ENCODE measurements at regions not wholly inside any gene's neighbourhood (a gene's known extent, or its start where the extent isn't known, plus 50 kb on each side); places are given as distances from the start of the nearest gene placed in this dataset.

DNA sequence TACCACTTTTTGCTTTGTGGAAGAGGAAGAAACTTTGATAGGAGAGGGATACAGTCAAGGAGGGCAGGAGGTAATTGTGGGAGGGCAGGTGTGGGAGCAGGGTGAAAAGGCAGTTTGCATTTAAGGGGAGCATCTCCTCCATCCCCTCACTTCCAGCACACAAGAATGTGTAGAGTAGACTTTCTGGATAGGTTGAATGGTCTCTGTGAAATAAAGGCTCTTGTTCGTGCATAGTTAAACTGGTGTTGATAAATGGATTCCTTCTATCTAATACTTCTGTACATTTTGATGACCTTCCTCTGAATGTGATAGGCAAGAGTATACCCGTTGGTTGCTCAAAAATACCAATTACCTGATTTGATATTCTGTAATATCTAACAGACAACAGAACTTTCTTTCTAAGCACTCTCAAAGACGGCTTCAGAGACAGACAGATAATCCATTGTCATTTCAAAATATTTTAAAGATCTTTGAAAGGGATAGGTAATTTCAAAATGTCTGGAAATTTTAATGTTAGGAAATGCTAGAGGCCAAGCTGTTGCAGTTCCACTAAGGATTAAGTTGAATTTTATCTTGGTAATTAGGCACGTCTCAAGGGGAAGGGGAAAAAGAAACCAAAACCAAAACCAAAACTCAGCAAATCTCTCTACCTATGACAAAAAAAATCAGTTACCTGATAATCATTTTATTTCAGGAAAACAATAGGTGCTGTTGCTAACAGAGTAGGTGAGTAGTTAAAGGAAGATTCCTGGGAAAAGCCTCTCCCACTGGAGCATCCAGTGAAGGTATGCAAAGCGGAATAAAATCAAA, 302.6 kb downstream of the COG6 start:
- TF ChIP-seq CTBP1 (IDR thresholded peaks at IDR 0.05; ENCODE audit: borderline replicate concordance) (no peak), TARDBP (IDR thresholded peaks at IDR 0.05) (no peak), FOXM1 (IDR thresholded peaks at IDR 0.05; ENCODE audit: borderline replicate concordance) (no peak), BHLHE40 (IDR thresholded peaks at IDR 0.05; ENCODE audit: borderline replicate concordance) (no peak)
- TF ChIP-seq, protein P1, sequence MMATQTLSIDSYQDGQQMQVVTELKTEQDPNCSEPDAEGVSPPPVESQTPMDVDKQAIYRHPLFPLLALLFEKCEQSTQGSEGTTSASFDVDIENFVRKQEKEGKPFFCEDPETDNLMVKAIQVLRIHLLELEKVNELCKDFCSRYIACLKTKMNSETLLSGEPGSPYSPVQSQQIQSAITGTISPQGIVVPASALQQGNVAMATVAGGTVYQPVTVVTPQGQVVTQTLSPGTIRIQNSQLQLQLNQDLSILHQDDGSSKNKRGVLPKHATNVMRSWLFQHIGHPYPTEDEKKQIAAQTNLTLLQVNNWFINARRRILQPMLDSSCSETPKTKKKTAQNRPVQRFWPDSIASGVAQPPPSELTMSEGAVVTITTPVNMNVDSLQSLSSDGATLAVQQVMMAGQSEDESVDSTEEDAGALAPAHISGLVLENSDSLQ (IDR thresholded peaks at IDR 0.05) = no peak
- DNase-seq (ENCODE audit: extremely low spot score) = no peak
- POLR2A ChIA-PET = no interaction called here
- CTCF ChIA-PET = no interaction called here

DNA sequence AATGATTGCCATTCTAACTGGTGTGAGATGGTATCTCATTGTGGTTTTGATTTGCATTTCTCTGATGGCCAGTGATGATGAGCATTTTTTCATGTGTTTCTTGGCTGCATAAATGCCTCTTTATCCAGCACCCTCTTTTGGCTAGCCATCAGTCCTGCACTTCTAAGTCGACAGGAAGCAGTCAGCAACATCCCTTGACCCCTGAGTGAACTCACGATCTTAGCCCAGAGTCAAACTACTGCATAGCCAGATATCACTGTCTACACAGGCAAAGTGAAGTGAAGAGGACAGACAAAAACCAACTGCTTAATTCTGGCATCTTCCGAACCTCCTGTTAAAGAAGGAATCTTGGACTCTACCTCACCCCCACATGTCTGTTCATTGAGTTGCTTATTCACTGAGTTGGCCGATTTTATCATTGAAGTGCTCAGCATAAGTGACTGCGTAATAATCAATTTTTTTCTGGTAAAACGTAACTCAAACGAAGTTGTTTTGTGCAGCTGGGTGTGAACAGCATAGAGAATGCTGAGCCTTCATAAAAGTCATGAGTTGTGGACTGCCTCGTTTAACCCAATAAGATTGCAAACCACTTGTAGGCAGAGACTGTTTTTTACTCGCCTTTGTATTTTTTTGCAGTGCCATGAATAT, 304.2 kb downstream of the COG6 start:
- DNase-seq (ENCODE audit: extremely low spot score) = no peak
- TF ChIP-seq FOXM1 (IDR thresholded peaks at IDR 0.05; ENCODE audit: borderline replicate concordance) (no peak), ZNF384 (IDR thresholded peaks at IDR 0.05) (no peak), FOXK2 (IDR thresholded peaks at IDR 0.05) (no peak), BHLHE40 (IDR thresholded peaks at IDR 0.05; ENCODE audit: borderline replicate concordance) (no peak), ELF4 (IDR thresholded peaks at IDR 0.05) (no peak), SUZ12 (IDR thresholded peaks at IDR 0.05) (no peak), LEF1 (IDR thresholded peaks at IDR 0.05; ENCODE audit: borderline replicate concordance) (no peak), NFRKB (IDR thresholded peaks at IDR 0.05) (no peak), SP1 (IDR thresholded peaks at IDR 0.05) (no peak), ARNT (IDR thresholded peaks at IDR 0.05) (no peak), HDGF (IDR thresholded peaks at IDR 0.05; ENCODE audit: borderline replicate concordance) (no peak), L3MBTL2 (conservative IDR thresholded peaks at IDR 0.05) (no peak), CTBP1 (IDR thresholded peaks at IDR 0.05; ENCODE audit: borderline replicate concordance) (no peak), FOXA1 (IDR thresholded peaks at IDR 0.05) (no peak), TARDBP (IDR thresholded peaks at IDR 0.05) (no peak)
- TF ChIP-seq, protein P1 (IDR thresholded peaks at IDR 0.05) = no peak
- POLR2A ChIA-PET = no interaction called here
- CTCF ChIA-PET = no interaction called here

DNA sequence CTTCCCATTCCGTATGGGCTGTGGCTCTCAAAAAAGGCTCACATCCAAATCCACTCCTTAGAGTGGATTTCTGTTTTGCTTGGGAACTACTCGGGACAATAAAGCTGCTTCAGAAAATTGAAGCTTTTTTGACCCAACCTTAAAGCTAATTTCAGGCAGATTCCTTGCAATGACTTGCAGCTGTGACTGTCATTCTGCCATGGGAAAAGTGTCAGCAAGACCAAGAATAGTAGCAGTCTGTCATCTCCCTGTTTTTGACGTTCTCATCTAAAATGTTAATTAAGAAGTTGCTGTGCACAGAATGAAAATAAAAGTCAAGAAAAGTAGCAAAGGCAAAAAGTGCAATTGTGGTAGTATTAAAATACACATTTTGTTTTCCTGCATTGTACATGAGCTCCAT, 304.7 kb downstream of the COG6 start:
- TF ChIP-seq L3MBTL2 (conservative IDR thresholded peaks at IDR 0.05) (no peak), NFRKB (IDR thresholded peaks at IDR 0.05) (no peak), CTBP1 (IDR thresholded peaks at IDR 0.05; ENCODE audit: borderline replicate concordance) (no peak), ZNF384 (IDR thresholded peaks at IDR 0.05) (no peak), BHLHE40 (IDR thresholded peaks at IDR 0.05; ENCODE audit: borderline replicate concordance) (no peak), FOXM1 (IDR thresholded peaks at IDR 0.05; ENCODE audit: borderline replicate concordance) (no peak), FOXA1 (IDR thresholded peaks at IDR 0.05) (no peak), FOXK2 (IDR thresholded peaks at IDR 0.05) (no peak), TARDBP (IDR thresholded peaks at IDR 0.05) (no peak)
- ChIA-PET CTCF (interaction anchor here (0.7 kb wide), 1 partner anchor 210 kb away, joined by 3 read pairs; no protein-coding TSS in a partner anchor), POLR2A (no interaction called here)
- DNase-seq (ENCODE audit: extremely low spot score) = no peak

DNA sequence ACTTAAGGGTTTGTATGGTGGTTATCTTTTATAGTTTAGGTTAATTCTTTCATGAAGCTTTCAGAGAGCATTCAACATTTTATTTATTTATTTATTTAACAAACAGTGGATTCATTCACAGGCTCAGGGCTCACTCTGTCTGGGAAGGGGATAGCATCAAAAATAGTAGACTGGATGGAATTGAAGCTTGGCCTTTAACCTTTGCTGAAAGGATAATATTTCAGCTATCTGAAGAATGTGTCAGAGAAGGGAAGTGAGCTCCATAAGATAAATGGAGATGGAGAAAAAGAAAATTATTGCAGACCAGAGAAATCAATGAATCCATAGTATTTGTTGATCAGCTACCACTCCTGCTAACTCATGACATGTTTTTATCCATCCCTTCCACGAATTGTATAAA, 305.6 kb downstream of the COG6 start:
- CTCF ChIA-PET = no interaction called here
- POLR2A ChIA-PET = no interaction called here
- DNase-seq (ENCODE audit: extremely low spot score) = no peak
- TF ChIP-seq ZNF384 (IDR thresholded peaks at IDR 0.05) (no peak), SUZ12 (IDR thresholded peaks at IDR 0.05) (no peak), FOXK2 (IDR thresholded peaks at IDR 0.05) (no peak)

DNA sequence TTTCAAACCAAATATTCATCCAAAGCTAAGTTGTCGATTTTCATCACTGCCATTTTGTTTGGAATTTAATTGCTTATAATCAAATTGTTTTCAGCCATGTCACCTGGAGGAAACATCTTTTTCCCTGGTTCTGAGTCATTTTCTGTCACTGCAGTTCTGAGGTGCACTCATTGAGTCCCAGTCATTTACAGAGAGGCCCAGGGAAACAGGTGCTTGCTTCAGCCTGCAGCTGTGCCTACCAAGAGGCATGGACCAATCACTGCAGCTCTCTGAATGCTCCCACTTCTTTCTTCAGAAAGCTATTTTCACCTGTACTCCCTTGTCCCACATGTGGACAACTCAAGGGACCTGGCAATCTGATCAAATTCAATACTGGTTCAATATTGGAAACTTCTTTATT, 308.1 kb downstream of the COG6 start:
- no peak for TF ChIP-seq ZNF384 (IDR thresholded peaks at IDR 0.05)
- TF ChIP-seq, protein P1 (IDR thresholded peaks at IDR 0.05) = no peak
- TF ChIP-seq FOXM1 (IDR thresholded peaks at IDR 0.05; ENCODE audit: borderline replicate concordance) = no peak
- TF ChIP-seq SUZ12 (IDR thresholded peaks at IDR 0.05) = no peak
- TF ChIP-seq ARNT (IDR thresholded peaks at IDR 0.05) = no peak
- TF ChIP-seq L3MBTL2 (conservative IDR thresholded peaks at IDR 0.05) = no peak
- no peak for TF ChIP-seq NFRKB (IDR thresholded peaks at IDR 0.05)
- no peak for TF ChIP-seq TARDBP (IDR thresholded peaks at IDR 0.05)
- TF ChIP-seq CTBP1 (IDR thresholded peaks at IDR 0.05; ENCODE audit: borderline replicate concordance) = no peak
- no peak for TF ChIP-seq BHLHE40 (IDR thresholded peaks at IDR 0.05; ENCODE audit: borderline replicate concordance)
- no peak for TF ChIP-seq FOXK2 (IDR thresholded peaks at IDR 0.05)
- TF ChIP-seq LEF1 (IDR thresholded peaks at IDR 0.05; ENCODE audit: borderline replicate concordance) = no peak
- TF ChIP-seq FOXA1 (IDR thresholded peaks at IDR 0.05) = no peak
- no peak for TF ChIP-seq SP1 (IDR thresholded peaks at IDR 0.05)
- TF ChIP-seq HDGF (IDR thresholded peaks at IDR 0.05; ENCODE audit: borderline replicate concordance) = no peak
- POLR2A ChIA-PET = no interaction called here
- no peak for DNase-seq (ENCODE audit: extremely low spot score)
- CTCF ChIA-PET = interaction anchor here (0.6 kb wide), 1 partner anchor 328 kb away, joined by 3 read pairs; no protein-coding TSS in a partner anchor

DNA sequence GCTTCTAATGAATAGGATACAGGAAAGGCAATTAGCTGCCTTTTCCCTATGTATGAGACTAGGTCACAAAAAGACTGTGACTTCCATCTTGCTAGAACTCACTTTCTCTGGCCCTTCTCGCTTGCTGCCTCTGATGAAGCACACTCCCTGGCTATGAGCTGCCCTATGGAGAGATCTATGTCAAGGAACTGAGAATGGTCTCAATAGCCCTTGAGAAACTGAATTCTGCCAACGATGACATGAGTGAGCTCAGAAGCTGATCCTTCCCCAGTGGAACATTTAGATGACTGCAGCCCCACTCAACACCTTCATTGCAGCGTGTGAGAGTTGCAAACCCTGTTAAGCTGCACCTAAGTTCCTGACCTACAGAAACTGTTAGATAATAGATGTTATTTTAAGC, 309.8 kb downstream of the COG6 start:
- CTCF ChIA-PET = interaction anchor here (0.6 kb wide), 1 partner anchor 46 kb away, joined by 3 read pairs; no protein-coding TSS in a partner anchor
- DNase-seq (ENCODE audit: extremely low spot score) = no peak
- TF ChIP-seq FOXA1 (IDR thresholded peaks at IDR 0.05) = no peak
- no peak for TF ChIP-seq ARNT (IDR thresholded peaks at IDR 0.05)
- no peak for TF ChIP-seq CTBP1 (IDR thresholded peaks at IDR 0.05; ENCODE audit: borderline replicate concordance)
- no peak for TF ChIP-seq NFRKB (IDR thresholded peaks at IDR 0.05)
- TF ChIP-seq HDGF (IDR thresholded peaks at IDR 0.05; ENCODE audit: borderline replicate concordance) = no peak
- no peak for TF ChIP-seq LEF1 (IDR thresholded peaks at IDR 0.05; ENCODE audit: borderline replicate concordance)
- TF ChIP-seq TARDBP (IDR thresholded peaks at IDR 0.05) = no peak
- no peak for TF ChIP-seq FOXM1 (IDR thresholded peaks at IDR 0.05; ENCODE audit: borderline replicate concordance)
- no peak for TF ChIP-seq SP1 (IDR thresholded peaks at IDR 0.05)
- TF ChIP-seq BHLHE40 (IDR thresholded peaks at IDR 0.05; ENCODE audit: borderline replicate concordance) = no peak
- no peak for TF ChIP-seq SUZ12 (IDR thresholded peaks at IDR 0.05)
- no peak for TF ChIP-seq ELF4 (IDR thresholded peaks at IDR 0.05)
- TF ChIP-seq ZNF384 (IDR thresholded peaks at IDR 0.05) = no peak
- TF ChIP-seq, protein P1 (IDR thresholded peaks at IDR 0.05) = no peak
- TF ChIP-seq L3MBTL2 (conservative IDR thresholded peaks at IDR 0.05) = no peak
- no peak for TF ChIP-seq FOXK2 (IDR thresholded peaks at IDR 0.05)
- POLR2A ChIA-PET = no interaction called here
